NCI-H1092 (cell line): ENCODE measurements at regions not wholly inside any gene's neighbourhood (a gene's known extent, or its start where the extent isn't known, plus 50 kb on each side); places are given as distances from the start of the nearest gene placed in this dataset.
"Not testable (repeated sequence)": the region's sequence is repeated elsewhere in the genome, so short reads cannot be mapped to it uniquely, and the experiment has no call there.

Experiments
- DNase-seq: peaks from one replicate; lab custom pipeline; 2025; lab: John Stamatoyannopoulos, UW

DNA sequence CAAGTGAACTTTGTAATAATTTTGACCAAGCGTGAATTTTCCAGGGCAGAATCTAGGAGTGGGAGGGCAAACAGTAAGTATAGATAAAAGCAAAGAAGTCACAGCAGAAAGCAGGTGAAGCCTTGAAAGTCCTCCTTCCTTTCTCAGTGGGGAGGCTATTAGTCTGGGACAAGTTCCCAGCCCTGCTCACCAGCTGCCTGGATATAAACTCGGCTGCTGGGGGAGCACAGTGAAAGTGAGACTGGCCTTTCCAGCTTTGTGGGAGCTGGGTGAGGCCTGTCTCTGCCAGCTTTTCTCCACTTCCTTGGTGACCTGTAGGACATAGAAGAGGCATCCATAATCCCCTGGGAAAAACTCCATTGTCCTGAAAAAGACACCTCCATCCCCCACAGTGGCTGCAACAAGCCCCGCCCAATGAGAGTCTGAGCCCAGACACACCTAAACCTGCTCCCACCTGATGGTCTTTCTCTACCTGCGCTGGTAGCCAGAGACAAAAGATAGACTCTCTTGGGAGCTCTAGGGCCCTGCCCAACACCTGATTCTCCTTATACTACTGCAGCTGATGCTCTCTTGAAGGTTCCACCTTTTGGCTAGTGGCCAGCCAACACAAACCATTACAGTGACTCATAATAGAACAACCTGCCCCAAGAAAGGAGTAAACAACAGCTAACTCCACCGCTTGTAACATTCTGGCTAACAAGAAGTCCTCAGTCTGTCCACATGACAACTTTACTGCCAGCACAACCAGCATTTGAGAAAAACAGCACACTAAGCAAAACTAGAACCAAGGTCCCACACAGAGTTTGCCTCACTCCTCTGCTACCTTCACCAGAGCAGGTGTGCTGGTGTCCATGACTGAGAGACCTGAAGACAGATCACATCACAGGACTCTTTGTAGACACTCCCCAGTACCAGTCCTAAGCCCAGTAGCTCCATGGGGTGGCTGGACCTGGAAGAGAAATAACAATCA lies 252.2 kb upstream of the SLITRK6 start:
- DNase-seq: peak; percentile 10

DNA sequence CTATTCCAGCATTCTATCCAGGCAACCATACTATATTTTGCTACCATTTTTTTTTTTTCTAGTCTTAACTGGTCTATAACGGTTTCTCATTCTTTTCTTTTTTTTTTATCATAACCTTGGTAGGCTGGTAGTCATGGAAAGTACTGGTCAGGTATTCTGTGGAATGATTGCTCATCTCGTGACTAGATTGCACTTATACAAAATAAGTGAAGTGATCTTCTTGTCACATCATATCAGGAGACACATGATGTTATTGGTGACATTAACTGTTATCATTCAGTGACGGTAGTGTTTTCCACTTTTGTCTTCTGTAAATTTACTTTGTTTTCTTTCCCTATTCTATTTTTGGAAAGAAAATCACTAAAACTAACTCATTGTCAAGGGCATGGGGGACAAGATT lies 239.3 kb upstream of the SLITRK6 start:
- no peak for DNase-seq

DNA sequence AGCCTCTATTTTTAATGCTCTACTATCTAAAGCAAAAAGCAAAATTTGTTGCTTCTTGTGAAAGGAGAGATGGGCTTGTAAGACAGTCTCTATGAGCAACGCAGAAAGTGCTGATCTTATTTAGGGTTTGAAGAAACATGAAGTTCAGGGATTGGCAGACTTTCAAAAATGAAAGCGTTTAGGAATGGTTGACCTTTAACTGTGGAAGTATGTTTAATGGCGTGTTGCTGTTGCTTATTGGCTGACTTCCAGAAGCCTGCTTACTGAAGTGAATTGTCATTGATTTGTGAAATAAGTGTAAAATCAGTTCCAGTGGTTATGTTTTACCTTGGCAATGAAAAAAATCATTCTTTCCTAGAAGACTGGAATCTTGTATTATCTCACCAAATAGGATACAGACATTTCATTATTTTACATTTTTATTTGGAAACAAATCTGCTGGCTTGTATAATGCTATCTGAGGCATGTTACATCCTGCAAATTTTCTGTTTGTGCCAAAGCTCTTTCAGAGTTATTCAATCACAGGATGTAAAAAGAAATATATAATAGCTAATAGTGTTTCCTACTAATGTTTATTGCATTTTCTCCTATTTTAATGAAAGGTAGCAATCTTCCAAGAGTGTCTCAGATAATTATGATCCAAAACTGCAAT lies 221.3 kb upstream of the SLITRK6 start:
- no peak for DNase-seq

DNA sequence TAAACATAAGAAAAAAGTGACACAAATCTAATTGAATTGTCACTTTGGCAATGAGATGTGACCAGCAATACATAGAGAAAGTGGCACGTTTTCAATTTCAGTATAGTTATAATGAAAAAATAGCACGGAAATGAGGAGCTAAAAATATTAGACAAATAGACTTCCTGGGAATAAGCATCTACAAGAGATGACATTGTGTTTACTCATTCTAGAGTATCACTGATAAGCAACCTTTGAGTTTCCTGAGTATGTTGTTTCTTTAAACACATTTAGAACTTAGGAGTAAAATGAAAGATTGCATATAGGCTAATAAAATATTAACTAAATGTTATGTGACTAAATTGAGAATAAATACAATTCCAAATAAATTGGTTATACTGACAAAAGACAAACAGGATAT lies 207.1 kb upstream of the SLITRK6 start:
- no peak for DNase-seq

DNA sequence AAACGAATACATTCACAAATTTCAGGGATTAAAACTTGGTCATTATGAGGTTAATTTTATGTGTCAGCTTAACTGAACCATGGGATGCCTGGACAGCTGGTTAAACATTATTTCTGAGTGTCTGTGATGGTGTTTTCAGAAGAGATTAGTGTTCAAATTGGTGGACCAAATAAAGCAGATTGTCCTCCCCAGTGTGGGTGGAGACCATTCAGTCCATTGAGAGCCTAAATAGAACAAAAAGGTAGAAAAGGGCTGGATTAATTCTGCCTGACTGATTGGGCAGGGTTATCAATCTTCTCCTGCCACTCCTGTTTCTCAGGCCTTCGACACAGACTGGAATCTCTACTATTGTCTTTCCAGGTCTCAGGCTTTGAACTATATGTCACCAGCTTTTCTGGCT lies 203.8 kb upstream of the SLITRK6 start:
- peak; percentile 42 for DNase-seq

- no peak for DNase-seq
Measured at GRCh38 chr13:86000546-86000945, 201.3 kb upstream of the SLITRK6 start.

GRCh38 chr13:85997587-85997986 lies 198.4 kb upstream of the SLITRK6 start:
- DNase-seq: no peak

GRCh38 chr13:85995788-85996418 lies 196.7 kb upstream of the SLITRK6 start:
- no peak for DNase-seq

- DNase-seq: no peak
Measured at GRCh38 chr13:85993567-85993966, 194.3 kb upstream of the SLITRK6 start.

- no peak for DNase-seq
Measured at GRCh38 chr13:85990397-85990796, 191.2 kb upstream of the SLITRK6 start.

- no peak for DNase-seq
Measured at GRCh38 chr13:85985797-85986196, 186.6 kb upstream of the SLITRK6 start.

- no peak for DNase-seq
Measured at GRCh38 chr13:85982102-85982501, 182.9 kb upstream of the SLITRK6 start.

- DNase-seq: not testable (repeated sequence)
Measured at GRCh38 chr13:85980447-85980846, 181.2 kb upstream of the SLITRK6 start.

DNA sequence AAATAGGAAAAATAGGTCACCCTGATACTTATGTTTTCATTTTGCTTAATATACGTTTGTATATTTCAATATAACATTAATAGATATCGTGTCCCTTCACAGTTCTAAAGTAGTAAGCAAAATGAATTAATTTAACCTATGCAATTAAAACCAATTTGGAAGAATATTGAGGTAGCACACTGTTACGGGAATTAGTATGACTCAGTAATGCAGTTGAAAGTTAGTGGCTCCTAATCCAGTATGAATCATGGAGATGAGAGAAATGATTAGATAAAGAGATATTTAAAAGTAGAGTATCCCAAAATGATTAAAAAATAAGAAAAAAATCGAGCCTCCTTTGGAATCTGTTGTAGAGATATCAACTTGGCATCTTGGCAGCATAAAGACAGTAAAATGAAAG lies 177.0 kb upstream of the SLITRK6 start:
- no peak for DNase-seq

DNA sequence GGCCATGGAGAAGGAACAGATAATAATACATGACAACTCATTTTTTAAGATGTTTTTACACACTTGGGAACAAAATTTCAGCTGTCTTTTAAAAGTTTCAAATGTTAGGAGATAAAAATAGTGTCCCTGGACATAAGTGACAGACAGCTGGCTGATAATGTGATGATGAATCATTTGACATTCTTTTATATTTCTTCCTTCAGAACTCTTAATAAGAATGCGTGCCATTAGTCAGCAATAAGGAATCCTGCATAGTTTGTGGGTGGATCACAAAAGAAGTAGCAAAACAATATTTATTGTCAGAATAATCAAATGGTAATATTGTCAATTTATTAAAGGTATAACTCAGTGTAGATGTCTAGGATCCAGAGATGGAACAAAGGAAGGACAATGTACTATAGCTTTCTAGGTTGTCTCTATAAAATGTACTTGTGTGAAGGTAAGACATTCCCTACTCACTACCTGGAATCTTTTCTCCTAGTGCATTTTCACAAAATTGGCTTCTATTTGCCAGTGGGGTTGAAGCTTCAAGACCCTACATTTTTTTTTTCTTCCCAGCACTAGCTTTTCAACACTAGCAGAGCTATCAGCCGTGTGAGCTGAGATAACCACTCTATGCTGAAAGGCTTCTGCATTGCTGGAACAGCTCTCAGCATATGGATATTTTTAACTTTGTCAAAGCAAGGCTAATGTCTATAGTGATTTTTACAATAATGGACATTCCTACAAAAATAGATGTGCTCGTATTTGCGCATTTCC lies 175.6 kb upstream of the SLITRK6 start:
- no peak for DNase-seq

GRCh38 chr13:85970727-85971126 lies 171.5 kb upstream of the SLITRK6 start:
- DNase-seq: no peak

- no peak for DNase-seq
Measured at GRCh38 chr13:85969331-85969730, 170.1 kb upstream of the SLITRK6 start.

DNA sequence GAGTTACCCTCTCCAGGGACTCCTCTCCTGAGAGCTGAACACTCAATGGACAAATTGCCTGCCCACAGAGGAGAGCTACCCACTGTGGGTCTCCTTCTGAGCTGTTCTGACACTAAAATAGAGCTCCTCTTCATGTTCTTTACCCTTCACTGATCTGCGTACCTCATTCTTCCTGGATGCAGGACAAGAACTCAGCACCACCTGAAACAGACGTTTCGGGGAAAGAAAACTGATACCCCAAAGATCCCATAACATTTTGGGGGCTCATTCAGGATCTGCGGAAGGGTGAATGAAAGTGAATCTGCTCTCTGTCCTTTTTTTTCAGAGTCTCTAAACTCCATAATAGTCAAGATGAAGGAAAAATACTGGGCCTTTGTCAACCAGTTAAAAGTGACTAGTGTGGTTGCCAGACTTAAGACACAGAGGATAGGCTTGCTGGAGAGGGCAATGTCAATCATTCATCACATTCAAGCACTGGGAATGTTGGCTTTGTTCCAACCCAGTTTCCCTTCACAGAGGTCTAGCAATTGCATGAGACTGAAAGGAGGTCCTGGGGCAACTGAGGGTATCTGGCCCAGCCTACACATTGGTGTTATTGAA lies 136.7 kb upstream of the SLITRK6 start:
- DNase-seq: no peak

DNA sequence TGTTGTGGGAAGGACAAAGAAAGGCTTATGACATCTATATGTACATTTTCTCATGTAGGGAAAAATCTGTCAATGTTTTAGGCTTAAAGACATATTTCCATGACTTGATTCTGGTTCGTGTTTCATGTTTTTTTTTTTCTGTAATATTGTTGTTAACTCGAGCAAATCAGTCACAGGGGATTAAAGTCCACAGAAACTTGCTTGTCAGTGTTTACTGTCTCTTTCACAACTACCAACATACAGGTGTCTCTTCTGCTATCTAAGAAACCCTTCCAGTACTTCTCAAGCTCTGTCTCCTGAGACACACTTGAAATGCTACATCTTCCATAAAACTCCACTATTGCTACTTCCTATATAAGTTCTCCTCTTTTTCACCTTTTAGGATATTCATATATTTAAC lies 130.9 kb upstream of the SLITRK6 start:
- DNase-seq: no peak

GRCh38 chr13:85910962-85911361 lies 111.7 kb upstream of the SLITRK6 start:
- no peak for DNase-seq

DNA sequence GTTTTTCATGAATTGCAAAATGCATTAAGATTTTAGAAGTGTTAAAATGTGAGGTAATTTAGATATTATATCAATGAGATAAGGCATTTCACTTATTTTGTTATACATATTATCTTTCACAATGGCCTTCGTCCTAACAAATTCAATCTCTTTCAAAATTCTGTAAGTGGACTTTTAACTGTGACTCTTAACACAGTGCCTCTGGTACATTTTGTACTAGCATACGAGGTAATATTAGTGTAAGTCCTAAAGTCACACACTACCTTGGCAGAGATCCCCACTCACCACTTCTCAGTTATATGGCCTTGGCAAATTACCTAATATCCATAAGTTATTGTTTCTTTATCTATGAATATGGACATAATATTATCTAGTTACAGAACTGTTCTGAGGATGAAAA lies 101.3 kb upstream of the SLITRK6 start:
- DNase-seq: no peak
